Lower leg skin (tissue), 4 donors: ENCODE measurements at regions not wholly inside any gene's neighbourhood (a gene's known extent, or its start where the extent isn't known, plus 50 kb on each side); places are given as distances from the start of the nearest gene placed in this dataset.

Experiments used
- DNase-seq, 2 donors: peaks; one replicate each; pipeline ENCODE4 v3.0.0-alpha.2; 2019; ENCODE audit warnings: low spot score in 2 of 2
- H3K4me3 ChIP-seq: fragments of 200-600 bp; sonication (generic); 2 replicates; pipeline ENCODE4 v1.5.1; 2017; ENCODE audit warnings: mild to moderate bottlenecking, low read depth; ENCODE audit not compliant: poor library complexity, severe bottlenecking
- POLR2A ChIP-seq, 2 donors: fragments of 450-650 bp; IDR thresholded peaks; one replicate each; pipeline ENCODE4 v1.6.1; 2016 to 2017; ENCODE audit warnings: antibody characterized with exemption in 2 of 2, mild to moderate bottlenecking in 1 of 2, moderate library complexity in 1 of 2
- WGBS, 2 donors: methylation state at CpG; one replicate each; pipeline ENCODE4 v1.1.5; 2018; 5-methylcytosine and 5-hydroxymethylcytosine counted together
- intact Hi-C: fragments of 100-400 bp; cut with DNase I; formaldehyde crosslinking; loops from one replicate; pipeline ENCODE4 v1.15.0; 2023; ENCODE audit warnings: low total_unique reads
- TF ChIP-seq, protein P1 (sequence below), 3 donors: fragments of 450-650 bp; IDR thresholded peaks; one replicate each; pipeline ENCODE4 v1.5.1; 2016; ENCODE audit warnings: antibody characterized with exemption in 3 of 3, mild to moderate bottlenecking in 3 of 3, moderate library complexity in 2 of 3

DNA sequence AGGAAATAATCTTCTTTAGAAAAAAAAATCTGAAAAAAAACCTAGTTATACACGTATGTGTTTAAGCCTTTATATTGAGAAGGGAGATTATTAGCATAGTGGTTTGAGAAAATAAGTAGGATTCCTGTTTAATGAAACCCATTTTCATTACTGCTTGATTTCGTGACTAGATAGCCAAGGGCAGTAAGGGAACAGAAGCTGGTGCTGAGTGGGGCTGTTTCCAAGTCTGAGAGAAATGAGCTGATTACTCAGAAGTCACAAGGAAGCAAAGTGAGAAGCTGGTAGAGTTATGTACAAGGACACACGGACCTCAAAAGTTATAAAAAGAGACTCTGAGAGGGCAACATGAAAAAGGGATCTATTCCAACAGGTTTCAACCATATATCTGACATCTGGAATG is 256.5 kb downstream of the TTLL7 start:
- no peak for DNase-seq
- intact Hi-C loops = no loop called here
- no peak overlapping the region for H3K4me3 ChIP-seq
- TF ChIP-seq POLR2A (IDR thresholded peaks at IDR 0.05) = no peak
- TF ChIP-seq, protein P1, sequence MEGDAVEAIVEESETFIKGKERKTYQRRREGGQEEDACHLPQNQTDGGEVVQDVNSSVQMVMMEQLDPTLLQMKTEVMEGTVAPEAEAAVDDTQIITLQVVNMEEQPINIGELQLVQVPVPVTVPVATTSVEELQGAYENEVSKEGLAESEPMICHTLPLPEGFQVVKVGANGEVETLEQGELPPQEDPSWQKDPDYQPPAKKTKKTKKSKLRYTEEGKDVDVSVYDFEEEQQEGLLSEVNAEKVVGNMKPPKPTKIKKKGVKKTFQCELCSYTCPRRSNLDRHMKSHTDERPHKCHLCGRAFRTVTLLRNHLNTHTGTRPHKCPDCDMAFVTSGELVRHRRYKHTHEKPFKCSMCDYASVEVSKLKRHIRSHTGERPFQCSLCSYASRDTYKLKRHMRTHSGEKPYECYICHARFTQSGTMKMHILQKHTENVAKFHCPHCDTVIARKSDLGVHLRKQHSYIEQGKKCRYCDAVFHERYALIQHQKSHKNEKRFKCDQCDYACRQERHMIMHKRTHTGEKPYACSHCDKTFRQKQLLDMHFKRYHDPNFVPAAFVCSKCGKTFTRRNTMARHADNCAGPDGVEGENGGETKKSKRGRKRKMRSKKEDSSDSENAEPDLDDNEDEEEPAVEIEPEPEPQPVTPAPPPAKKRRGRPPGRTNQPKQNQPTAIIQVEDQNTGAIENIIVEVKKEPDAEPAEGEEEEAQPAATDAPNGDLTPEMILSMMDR (IDR thresholded peaks at IDR 0.05) = no peak
- WGBS, 2 donors = 53 to 72% methylated on average over 3 of the region's 3 CpGs

DNA sequence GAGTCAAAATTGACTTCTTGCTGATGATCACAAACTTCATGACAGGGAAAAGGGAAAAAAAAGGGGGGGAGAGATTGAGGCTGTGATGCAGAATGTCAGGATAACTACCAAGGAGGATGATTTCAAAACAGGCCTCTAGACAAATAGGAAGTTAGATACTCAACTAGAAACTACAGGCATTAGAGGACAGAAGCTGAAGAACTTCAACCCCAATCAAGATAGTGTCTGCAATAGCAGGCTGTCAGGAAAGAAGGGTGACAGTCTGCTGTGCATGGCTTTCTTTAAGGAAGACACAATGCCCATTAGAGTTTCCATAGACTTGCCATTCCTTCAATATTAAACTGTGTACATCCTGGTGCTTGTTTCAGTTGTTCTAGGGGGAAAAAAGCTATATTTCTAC is 257.2 kb downstream of the TTLL7 start:
- intact Hi-C loops = no loop called here
- TF ChIP-seq POLR2A (IDR thresholded peaks at IDR 0.05) = no peak
- TF ChIP-seq, protein P1 (IDR thresholded peaks at IDR 0.05) = no peak

DNA sequence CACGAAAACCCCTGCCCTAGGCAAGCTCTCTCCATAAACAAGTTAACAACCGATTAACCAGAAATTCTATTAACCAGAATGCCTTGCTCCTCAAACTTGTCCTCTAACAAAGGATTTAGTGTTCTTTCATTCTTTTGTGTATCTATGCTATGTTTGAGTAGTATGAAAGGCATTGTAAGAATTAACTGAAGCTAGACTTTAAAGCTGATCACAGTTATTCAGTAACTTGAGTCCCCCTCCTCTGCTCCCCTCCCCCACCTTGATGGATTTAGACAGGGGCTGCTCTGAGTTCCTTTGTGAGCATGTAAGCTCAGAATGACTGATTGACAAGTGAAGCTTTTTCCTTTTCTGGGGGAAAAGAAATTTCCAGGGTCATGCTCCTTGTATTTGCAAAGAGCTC is 257.6 kb downstream of the TTLL7 start:
- no peak overlapping the region for H3K4me3 ChIP-seq
- no peak for DNase-seq
- no peak for TF ChIP-seq POLR2A (IDR thresholded peaks at IDR 0.05)
- TF ChIP-seq, protein P1 (IDR thresholded peaks at IDR 0.05) = no peak
- intact Hi-C loops = no loop called here
- 81 to 88% methylated on average over 2 of the region's 2 CpGs for WGBS, 2 donors

More for the DNA sequence above, 257.2 kb downstream of the TTLL7 start:
- H3K4me3 ChIP-seq = no peak overlapping the region
- DNase-seq = no peak

DNA sequence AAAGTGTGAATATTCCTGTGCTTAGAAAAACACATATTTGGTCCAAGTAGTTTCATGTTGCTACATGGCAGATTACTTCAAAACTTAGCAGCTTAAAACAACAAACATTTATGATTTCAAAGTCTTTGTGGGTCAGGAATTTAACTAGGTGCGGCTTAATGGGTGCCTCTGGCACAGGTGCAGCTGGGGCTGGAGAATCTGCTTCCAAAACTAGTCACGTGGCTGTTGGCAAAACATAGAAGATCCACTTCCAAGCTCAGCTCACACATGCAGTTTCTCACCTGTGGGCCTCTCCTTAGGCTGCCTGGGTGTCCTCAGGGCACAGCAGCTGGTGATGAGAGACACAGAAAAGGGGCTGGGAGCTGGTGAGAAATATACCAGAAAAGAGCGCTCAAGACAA is 263.4 kb downstream of the TTLL7 start:
- peak in 1 of 2 donors; percentile 16 for DNase-seq
- H3K4me3 ChIP-seq = no peak overlapping the region
- intact Hi-C loops = no loop called here
- 46 to 60% methylated on average over 3 of the region's 3 CpGs for WGBS, 2 donors
- TF ChIP-seq, protein P1 (IDR thresholded peaks at IDR 0.05) = no peak
- TF ChIP-seq POLR2A (IDR thresholded peaks at IDR 0.05) = no peak

DNA sequence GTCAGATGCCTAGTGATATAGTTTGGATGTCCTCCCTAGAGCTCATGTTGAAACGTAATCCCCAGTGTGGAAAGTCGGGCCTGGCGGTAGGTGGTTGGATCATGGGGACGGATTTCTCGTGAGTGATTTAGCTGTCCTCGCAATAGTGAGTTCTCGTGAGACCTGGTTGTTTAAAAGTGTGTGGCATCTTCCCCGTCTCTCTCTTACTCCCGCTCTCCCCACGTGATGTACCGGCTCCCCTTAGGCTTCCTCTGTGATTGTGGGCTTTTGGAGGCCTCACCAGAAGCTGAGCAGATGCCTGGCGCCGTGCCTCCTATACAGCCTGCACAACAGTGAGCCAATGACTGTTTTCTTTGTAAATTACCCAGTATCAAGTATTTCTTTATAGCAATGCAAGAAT is 264.5 kb downstream of the TTLL7 start:
- no peak for DNase-seq
- no peak overlapping the region for H3K4me3 ChIP-seq
- intact Hi-C loops = no loop called here
- no peak for TF ChIP-seq POLR2A (IDR thresholded peaks at IDR 0.05)
- TF ChIP-seq, protein P1 (IDR thresholded peaks at IDR 0.05) = no peak
- 89% methylated on average over 13 of the region's 13 CpGs for WGBS, 2 donors

DNA sequence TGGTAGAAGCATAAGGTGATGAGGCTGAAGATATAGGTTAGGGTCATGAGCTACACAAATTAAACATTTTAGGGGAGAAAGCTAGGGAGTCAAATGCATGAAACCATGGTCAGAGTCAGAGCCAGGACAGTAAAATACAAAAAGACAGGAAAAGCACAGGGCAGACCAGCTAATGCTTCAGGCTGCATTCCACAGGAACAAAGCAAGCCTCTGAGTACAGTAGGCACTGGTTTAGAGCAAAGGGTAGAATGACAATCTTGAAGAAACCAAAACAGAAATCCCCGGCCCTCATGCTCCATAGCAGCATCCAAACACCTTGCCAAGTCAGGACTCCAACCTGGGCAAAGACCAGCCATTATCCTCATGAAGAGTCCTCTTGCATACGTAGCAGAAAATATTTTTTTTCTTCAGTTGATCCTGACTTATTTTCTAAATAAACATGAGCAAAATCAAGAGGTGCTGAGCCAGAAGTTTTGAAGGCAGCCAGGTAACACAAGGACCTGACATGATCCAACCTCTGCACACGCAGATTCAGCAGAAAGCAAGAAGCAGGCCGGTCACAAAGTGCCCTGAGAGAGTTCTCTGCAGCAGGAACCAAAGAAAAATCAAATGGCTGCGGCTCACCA is 273.1 kb downstream of the TTLL7 start:
- TF ChIP-seq, protein P1 (IDR thresholded peaks at IDR 0.05) = no peak
- TF ChIP-seq POLR2A (IDR thresholded peaks at IDR 0.05) = no peak
- DNase-seq = no peak
- intact Hi-C loops = no loop called here
- H3K4me3 ChIP-seq = no peak overlapping the region
- WGBS, 2 donors = 89 to 93% methylated on average over 5 of the region's 5 CpGs
